ENCODE measurements at regions not wholly inside any gene's neighbourhood (a gene's known extent, or its start where the extent isn't known, plus 50 kb on each side); places are given as distances from the start of the nearest gene placed in this dataset.

DNA sequence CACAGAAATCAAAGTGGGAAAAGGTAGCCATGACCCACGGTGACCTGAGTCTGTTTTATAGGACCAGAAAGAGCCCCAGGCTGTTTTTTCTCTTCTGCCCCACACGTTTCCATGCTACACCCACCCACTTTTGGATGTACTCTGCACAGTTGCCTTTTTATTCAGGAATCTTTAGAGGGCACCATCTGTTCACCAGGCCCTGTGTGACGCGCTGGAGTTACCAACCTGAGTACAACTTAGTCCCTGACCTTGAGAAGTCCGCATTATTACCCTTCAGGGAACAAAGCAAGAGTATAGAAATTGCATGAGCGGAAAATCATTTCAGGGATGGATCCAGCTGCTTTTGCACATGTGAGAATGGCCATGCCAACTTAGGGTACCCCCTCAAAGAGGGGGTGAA is 207.8 kb upstream of the GATB start:
- Histone ChIP-seq H2AFZ (ENCODE audit: low read length) (no peak overlapping the region), H2BK5ac (ENCODE audit: insufficient read length, low read length) (no peak overlapping the region), H3K79me2 (ENCODE audit: insufficient read depth, low read length) (no peaks in the 10 kb centered on the region), H3K9ac (ENCODE audit: extremely low read depth, insufficient read length, low read length) (no peak overlapping the region), H3K23me2 (ENCODE audit: insufficient read length, low read depth, low read length, poor library complexity, severe bottlenecking) (no peaks in the 10 kb centered on the region), H4K91ac (ENCODE audit: insufficient read length, low read depth, low read length) (no peak overlapping the region), H4K5ac (ENCODE audit: insufficient read length, low read depth, low read length) (no peak overlapping the region), H3K4me2 (ENCODE audit: insufficient read depth, insufficient read length, low read length) (no peak overlapping the region), H3K14ac (ENCODE audit: insufficient read depth, low read length) (no peak overlapping the region), H4K20me1 (ENCODE audit: control insufficient read depth, insufficient read depth, insufficient read length) (no peaks in the 10 kb centered on the region), H3K79me1 (ENCODE audit: insufficient read depth, low read depth, low read length, poor library complexity, severe bottlenecking) (no peaks in the 10 kb centered on the region), H3K4ac (ENCODE audit: low read depth, low read length) (no peak overlapping the region), H3K4me1 (ENCODE audit: insufficient read depth, low read length) (peaks cover 2% of the 10 kb centered on the region; the same call in 1 of the 2 replicates), H2BK120ac (ENCODE audit: low read depth, low read length, poor library complexity, severe bottlenecking) (no peak overlapping the region), H3K18ac (ENCODE audit: insufficient read length, low read depth, low read length) (no peak overlapping the region), H2BK15ac (ENCODE audit: low read depth, low read length) (no peak overlapping the region), H3K27ac (ENCODE audit: insufficient read length, low read depth, low read length) (no peak overlapping the region), H3K27me3 (ENCODE audit: insufficient read depth, low read length) (no peaks in the 10 kb centered on the region), H3K56ac (ENCODE audit: insufficient read length, low read depth, low read length) (no peak overlapping the region), H2BK20ac (ENCODE audit: low read depth, low read length, poor library complexity, severe bottlenecking) (no peak overlapping the region), H3K23ac (ENCODE audit: insufficient read length, low read depth, low read length) (no peak overlapping the region), H2AK5ac (ENCODE audit: insufficient read length, low read length) (no peak overlapping the region), H3K9me3 (ENCODE audit: control insufficient read depth, low read depth, low read length) (no peaks in the 10 kb centered on the region), H3T11ph (ENCODE audit: low read length) (no peak overlapping the region), H4K8ac (replicated peaks; ENCODE audit: insufficient read length, low read depth, low read length) (no peak overlapping the region), H2BK12ac (ENCODE audit: insufficient read length, low read depth, low read length) (no peak overlapping the region)
- peaks cover 9 to 12% of the 10 kb centered on the region in 2 experiments for H3K4me1 Mint-ChIP-seq
- no peaks in the 10 kb centered on the region for H3K9me3 Mint-ChIP-seq
- DNase-seq = no peak
- TF ChIP-seq CTCF (conservative IDR thresholded peaks at IDR 0.05) = no peak
- no peaks in the 10 kb centered on the region for H3K36me3 Mint-ChIP-seq (ENCODE audit: insufficient read depth in 1 of 3, low read depth in 3 of 3)
- H3K27me3 Mint-ChIP-seq (ENCODE audit: low read depth) = no peaks in the 10 kb centered on the region; the same call in 1 of the 2 replicates
- H3K4me3 Mint-ChIP-seq = no peak overlapping the region
- H3K27ac Mint-ChIP-seq = no peak overlapping the region
- WGBS (ENCODE audit: extremely low coverage, insufficient read length, low lambda C conversion rate) = no CpG with 5 or more reads among the region's 6 CpGs
